Esophagus muscularis mucosa (tissue), 3 donors: ENCODE measurements at regions not wholly inside any gene's neighbourhood (a gene's known extent, or its start where the extent isn't known, plus 50 kb on each side); places are given as distances from the start of the nearest gene placed in this dataset.

Experiments
- POLR2A ChIP-seq: fragments of 450-650 bp; IDR thresholded peaks from one replicate; pipeline ENCODE4 v1.6.1; 2017; ENCODE audit warnings: antibody characterized with exemption, moderate library complexity, mild to moderate bottlenecking, low read depth
- POLR2AphosphoS5 ChIP-seq, 2 donors: sonication (generic); formaldehyde crosslinking; IDR thresholded peaks; one replicate each; pipeline ENCODE4 v1.6.1; 2017; ENCODE audit warnings: antibody characterized with exemption in 2 of 2
- TF ChIP-seq, protein P1 (sequence below), 3 experiments: fragments of 200-600 bp in 2 of 3; fragments of 450-650 bp in 1 of 3; sonication (generic) in 2 of 3; IDR thresholded peaks; one replicate each; pipeline ENCODE4 v1.5.1; 2017 to 2019; ENCODE audit warnings: antibody characterized with exemption in 3 of 3, mild to moderate bottlenecking in 2 of 3, moderate library complexity in 1 of 3

- TF ChIP-seq, protein P1, sequence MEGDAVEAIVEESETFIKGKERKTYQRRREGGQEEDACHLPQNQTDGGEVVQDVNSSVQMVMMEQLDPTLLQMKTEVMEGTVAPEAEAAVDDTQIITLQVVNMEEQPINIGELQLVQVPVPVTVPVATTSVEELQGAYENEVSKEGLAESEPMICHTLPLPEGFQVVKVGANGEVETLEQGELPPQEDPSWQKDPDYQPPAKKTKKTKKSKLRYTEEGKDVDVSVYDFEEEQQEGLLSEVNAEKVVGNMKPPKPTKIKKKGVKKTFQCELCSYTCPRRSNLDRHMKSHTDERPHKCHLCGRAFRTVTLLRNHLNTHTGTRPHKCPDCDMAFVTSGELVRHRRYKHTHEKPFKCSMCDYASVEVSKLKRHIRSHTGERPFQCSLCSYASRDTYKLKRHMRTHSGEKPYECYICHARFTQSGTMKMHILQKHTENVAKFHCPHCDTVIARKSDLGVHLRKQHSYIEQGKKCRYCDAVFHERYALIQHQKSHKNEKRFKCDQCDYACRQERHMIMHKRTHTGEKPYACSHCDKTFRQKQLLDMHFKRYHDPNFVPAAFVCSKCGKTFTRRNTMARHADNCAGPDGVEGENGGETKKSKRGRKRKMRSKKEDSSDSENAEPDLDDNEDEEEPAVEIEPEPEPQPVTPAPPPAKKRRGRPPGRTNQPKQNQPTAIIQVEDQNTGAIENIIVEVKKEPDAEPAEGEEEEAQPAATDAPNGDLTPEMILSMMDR (IDR thresholded peaks at IDR 0.05) = no peak
- TF ChIP-seq POLR2A = no peak
- TF ChIP-seq POLR2AphosphoS5 (IDR thresholded peaks at IDR 0.05) = no peak
These were observed 196.0 kb downstream of the MELK start for GRCh38 chr9:36768677-36769076.
